GM12878 (cell line): ENCODE measurements at regions not wholly inside any gene's neighbourhood (a gene's known extent, or its start where the extent isn't known, plus 50 kb on each side); places are given as distances from the start of the nearest gene placed in this dataset.

Experiments
- ATAC-seq: fragments of 200-7000 bp; cut with Tn5 transposase; 3 replicates; pipeline ENCODE4 v1.9.1; 2020; ENCODE audit warnings: mild to moderate bottlenecking, moderate library complexity
- BruUV-seq: library from RNA; stranded (reverse); fragments of 400-500 nt; replicated peaks from 2 replicates; lab custom pipeline; 2021; lab: Mats Ljungman, UMichigan
- CTCF ChIA-PET: fragments of 300-600 bp; sonication (Branson Sonifier 250); formaldehyde crosslinking; extraction: SDS; loops from one replicate; lab custom pipeline; 2021; ENCODE audit warnings: inconsistent platforms; lab: Yijun Ruan, JAX
- POLR2A ChIA-PET: fragments of 350-600 bp; formaldehyde crosslinking; extraction: SDS; loops from one replicate; lab custom pipeline; 2021; ENCODE audit warnings: inconsistent platforms; lab: Charles Lee
- RAD21 ChIA-PET: fragments of 300-600 bp; sonication (Branson Sonifier 250); formaldehyde crosslinking; loops from one replicate; lab custom pipeline; 2023; ENCODE audit warnings: antibody characterized with exemption; ENCODE audit not compliant: unreplicated experiment; lab: Charles Lee
- SMC1A ChIA-PET: fragments of 300-600 bp; sonication (Branson Sonifier 250); formaldehyde crosslinking; loops from one replicate; lab custom pipeline; 2023; ENCODE audit not compliant: unreplicated experiment, uncharacterized antibody; lab: Charles Lee
- DNase-seq: peaks from one replicate; pipeline ENCODE4 v3.0.0-alpha.2; 2011; ENCODE audit warnings: low read depth, low spot score
- FAIRE-seq: peaks from 3 replicates; lab custom pipeline; 2011; peaks lifted over from hg19 to GRCh38; lab: Jason Lieb, UNC
- H2AFZ ChIP-seq: 2 replicates; pipeline ENCODE4 v1.6.0; 2011; ENCODE audit warnings: low read depth, low read length, control low read depth; ENCODE audit not compliant: control insufficient read depth
- H3K27ac ChIP-seq: 2 replicates; pipeline ENCODE4 v1.5.1; 2011; ENCODE audit warnings: control low read depth; ENCODE audit not compliant: control insufficient read depth, insufficient read depth
- H3K27me3 ChIP-seq, 2 experiments: replicated peaks in 1 of 2; 2 replicates each; pipeline versions ENCODE4 v1.6.0 to v1.6.1; 2011; ENCODE audit warnings: low read length in 1 of 2; ENCODE audit not compliant: control insufficient read depth in 2 of 2, insufficient read depth in 2 of 2
- H3K36me3 ChIP-seq, 2 experiments: 2 replicates each; pipeline ENCODE4 v1.5.1; 2011; ENCODE audit warnings: low read length in 1 of 2; ENCODE audit not compliant: control insufficient read depth in 2 of 2, insufficient read depth in 2 of 2
- H3K4me1 ChIP-seq: 2 replicates; pipeline ENCODE4 v1.6.1; 2011; ENCODE audit warnings: mild to moderate bottlenecking, low read length, moderate library complexity, mixed read lengths; ENCODE audit not compliant: control insufficient read depth, insufficient read depth
- H3K4me2 ChIP-seq: 2 replicates; pipeline ENCODE4 v1.6.0; 2011; ENCODE audit warnings: control low read depth; ENCODE audit not compliant: control insufficient read depth, insufficient read depth
- H3K4me3 ChIP-seq: fragments of 200-600 bp; sonication (generic); 2 replicates; pipeline ENCODE4 v1.5.1; 2016
- H3K79me2 ChIP-seq: 2 replicates; pipeline ENCODE4 v1.6.0; 2011; ENCODE audit warnings: low read length; ENCODE audit not compliant: control insufficient read depth, insufficient read depth
- H3K9ac ChIP-seq: 2 replicates; pipeline ENCODE4 v1.8.0; 2011; ENCODE audit warnings: low read length, control low read depth, mixed read lengths; ENCODE audit not compliant: control insufficient read depth, insufficient read depth
- H3K9me3 ChIP-seq: replicated peaks from 3 replicates; pipeline ENCODE4 v1.5.1; 2011; ENCODE audit warnings: mild to moderate bottlenecking, low read length; ENCODE audit not compliant: control insufficient read depth, insufficient read depth
- H4K20me1 ChIP-seq: 2 replicates; pipeline ENCODE4 v1.6.0; 2011; ENCODE audit not compliant: control insufficient read depth, insufficient read depth
- CREB1 ChIP-seq: IDR thresholded peaks from 2 replicates; pipeline ENCODE4 v1.6.1; 2012; ENCODE audit warnings: low read depth, mild to moderate bottlenecking, inconsistent platforms
- E2F8 ChIP-seq: fragments of 450-650 bp; IDR thresholded peaks from 2 replicates; pipeline ENCODE4 v1.6.1; 2018; ENCODE audit warnings: mild to moderate bottlenecking, low read depth, moderate library complexity; ENCODE audit not compliant: partially characterized antibody
- HSF1 ChIP-seq: fragments of 150-350 bp; IDR thresholded peaks from 2 replicates; pipeline ENCODE4 v1.6.1; 2014; ENCODE audit warnings: mild to moderate bottlenecking, low read depth, low read length
- KLF5 ChIP-seq: fragments of 450-650 bp; IDR thresholded peaks from 2 replicates; pipeline ENCODE4 v1.6.1; 2014; ENCODE audit warnings: mild to moderate bottlenecking; ENCODE audit not compliant: partially characterized antibody
- MYB ChIP-seq: fragments of 150-350 bp; IDR thresholded peaks from 2 replicates; pipeline ENCODE4 v1.6.1; 2014; ENCODE audit warnings: mild to moderate bottlenecking, low read depth, low read length, borderline replicate concordance
- NFXL1 ChIP-seq: fragments of 450-650 bp; IDR thresholded peaks from 2 replicates; pipeline ENCODE4 v1.6.1; 2017; ENCODE audit warnings: antibody characterized with exemption, mild to moderate bottlenecking, borderline replicate concordance
- PKNOX1 ChIP-seq: fragments of 450-650 bp; IDR thresholded peaks from 2 replicates; pipeline ENCODE4 v1.6.1; 2016; ENCODE audit warnings: mild to moderate bottlenecking
- SMAD5 ChIP-seq: IDR thresholded peaks from 2 replicates; pipeline ENCODE4 v1.6.1; 2016; ENCODE audit warnings: antibody characterized with exemption, low read depth
- SUPT20H ChIP-seq: IDR thresholded peaks from 2 replicates; pipeline ENCODE4 v1.6.1; 2011; ENCODE audit warnings: low read depth, mild to moderate bottlenecking, low read length, moderate library complexity, borderline replicate concordance; ENCODE audit not compliant: control insufficient read depth
- TCF12 ChIP-seq: IDR thresholded peaks from 2 replicates; pipeline ENCODE4 v1.6.1; 2011; ENCODE audit warnings: low read depth, mild to moderate bottlenecking, low read length
- ZNF384 ChIP-seq: IDR thresholded peaks from 2 replicates; pipeline ENCODE4 v1.6.1; 2012; ENCODE audit warnings: low read depth, mild to moderate bottlenecking, low read length, improper control_type of control experiment, borderline replicate concordance
- WGBS: methylation state at CpG from one replicate; pipeline ENCODE4 v1.1.6; 2016; ENCODE audit warnings: low lambda C conversion rate; ENCODE audit not compliant: insufficient replicate concordance, insufficient coverage; ENCODE audit errors: missing lambda C conversion rate; 5-methylcytosine and 5-hydroxymethylcytosine counted together
- in situ Hi-C: fragments of 300-500 bp; cut with MboI; formaldehyde crosslinking; loops from 9 replicates; pipeline ENCODE4 v1.14.3; 2018; ENCODE audit warnings: mixed read lengths
- intact Hi-C: fragments of 100-400 bp; cut with micrococcal nuclease; formaldehyde crosslinking; loops from one replicate; pipeline ENCODE4 v1.14.2; 2022; ENCODE audit not compliant: unreplicated experiment

- no peaks in the 10 kb centered on the region for H3K36me3 ChIP-seq
- ATAC-seq, result no peak
- H3K27me3 ChIP-seq, result peaks cover 0 to 2% of the 10 kb centered on the region in 2 experiments; a peak in 1 of 4 replicates
- no peak overlapping the region for H3K9ac ChIP-seq
- no peak overlapping the region for H3K4me3 ChIP-seq
- no peak overlapping the region for H2AFZ ChIP-seq
- POLR2A ChIA-PET, result no interaction called here
- H3K79me2 ChIP-seq, result no peaks in the 10 kb centered on the region
- H3K4me1 ChIP-seq, result no peaks in the 10 kb centered on the region
- no peak overlapping the region for H3K4me2 ChIP-seq
- no peaks in the 10 kb centered on the region for H3K9me3 ChIP-seq
- in situ Hi-C loops (no loop called here), intact Hi-C loops (no loop called here)
- CTCF ChIA-PET, result no interaction called here
- FAIRE-seq, result no peak
- no peak for DNase-seq
- no peak for TF ChIP-seq CREB1
- no peak for TF ChIP-seq ZNF384
- no peak for TF ChIP-seq E2F8
- SMC1A ChIA-PET, result no interaction called here
- H4K20me1 ChIP-seq, result no peaks in the 10 kb centered on the region
- no TSS peak for BruUV-seq
- RAD21 ChIA-PET, result no interaction called here
- 2% methylated on average over 5 of the region's 5 CpGs for WGBS
- no peak overlapping the region for H3K27ac ChIP-seq
Observed at GRCh38 chr5:113788141-113788655, 274.7 kb downstream of the YTHDC2 start.

- H3K27ac ChIP-seq, result no peak overlapping the region
- no peak for ATAC-seq
Observed at GRCh38 chr5:113789769-113790168, 276.3 kb downstream of the YTHDC2 start.

More at GRCh38 chr5:113789769-113790168, 276.3 kb downstream of the YTHDC2 start:
- Histone ChIP-seq H3K36me3 (no peaks in the 10 kb centered on the region), H3K4me3 (no peak overlapping the region), H3K79me2 (no peaks in the 10 kb centered on the region), H4K20me1 (no peaks in the 10 kb centered on the region), H3K9ac (no peak overlapping the region), H3K4me1 (no peaks in the 10 kb centered on the region), H2AFZ (no peak overlapping the region), H3K4me2 (no peak overlapping the region), H3K9me3 (no peaks in the 10 kb centered on the region), H3K27me3 (peaks cover 0 to 2% of the 10 kb centered on the region in 2 experiments; a peak in 1 of 4 replicates)
- ChIA-PET SMC1A (no interaction called here), POLR2A (no interaction called here), RAD21 (no interaction called here), CTCF (no interaction called here)
- BruUV-seq, result no TSS peak
- intact Hi-C loops (no loop called here), in situ Hi-C loops (no loop called here)
- TF ChIP-seq MYB, result no peak
- no peak for TF ChIP-seq HSF1
- TF ChIP-seq PKNOX1, result no peak
- no peak for TF ChIP-seq SMAD5
- no peak for TF ChIP-seq NFXL1
- no peak for TF ChIP-seq SUPT20H
- no peak for TF ChIP-seq TCF12
- TF ChIP-seq KLF5, result no peak
- WGBS, result 16% methylated on average over 3 of the region's 3 CpGs
- FAIRE-seq (no peak), DNase-seq (no peak)
